Spleen (tissue), 7 donors: ENCODE measurements at regions not wholly inside any gene's neighbourhood (a gene's known extent, or its start where the extent isn't known, plus 50 kb on each side); places are given as distances from the start of the nearest gene placed in this dataset.

ENCODE experiments used
- POLR2A ChIP-seq, 3 donors: fragments of 450-650 bp; IDR thresholded peaks; one replicate each; pipeline ENCODE4 v1.5.1; 2017; ENCODE audit warnings: antibody characterized with exemption in 3 of 3, mild to moderate bottlenecking in 1 of 3
- POLR2AphosphoS5 ChIP-seq, 3 donors: sonication (generic); formaldehyde crosslinking; IDR thresholded peaks; one replicate each; pipeline ENCODE4 v1.5.1; 2017; ENCODE audit warnings: antibody characterized with exemption in 3 of 3
- TF ChIP-seq, protein P1 (sequence below), 11 experiments: fragments of 200-600 bp in 7 of 11; fragments of 450-650 bp in 4 of 11; sonication (generic) in 4 of 11; IDR thresholded peaks in 8 of 11; conservative IDR thresholded peaks in 3 of 11; 1 replicate in 7 of 11; 2 replicates in 4 of 11; pipeline versions ENCODE4 v1.4.0 to v1.8.0; 2016 to 2021; ENCODE audit warnings: antibody characterized with exemption in 11 of 11, inconsistent platforms in 4 of 11, mild to moderate bottlenecking in 1 of 11
- donor health status: DM: no; HTN: no; CAD: no; lungs with moderate emphysema.
- donor health status: DM: no; HTN: no; CAD: no.
- donor health status: DM: no; HTN: no; CAD: no.

DNA sequence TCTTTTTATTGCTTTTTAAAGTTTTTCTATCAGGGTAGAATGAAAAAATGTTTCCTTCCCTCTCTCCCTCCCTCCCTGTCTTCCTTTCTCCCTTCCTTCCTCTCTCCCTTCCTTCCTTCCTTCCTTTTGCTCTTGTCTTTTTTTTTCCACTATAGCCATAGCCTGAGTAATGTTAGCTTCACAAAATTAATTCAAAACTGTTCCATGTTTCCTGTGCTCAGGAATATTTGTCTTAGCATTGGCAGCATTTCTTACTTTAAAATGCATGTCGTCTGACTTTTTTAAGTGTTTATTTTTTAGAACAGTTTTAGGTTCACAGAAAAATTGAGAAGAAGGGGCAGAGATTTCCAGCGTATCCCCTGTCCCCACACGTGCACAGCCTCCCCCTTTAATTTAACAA is 730.8 kb upstream of the CITED2 start:
- TF ChIP-seq, protein P1, sequence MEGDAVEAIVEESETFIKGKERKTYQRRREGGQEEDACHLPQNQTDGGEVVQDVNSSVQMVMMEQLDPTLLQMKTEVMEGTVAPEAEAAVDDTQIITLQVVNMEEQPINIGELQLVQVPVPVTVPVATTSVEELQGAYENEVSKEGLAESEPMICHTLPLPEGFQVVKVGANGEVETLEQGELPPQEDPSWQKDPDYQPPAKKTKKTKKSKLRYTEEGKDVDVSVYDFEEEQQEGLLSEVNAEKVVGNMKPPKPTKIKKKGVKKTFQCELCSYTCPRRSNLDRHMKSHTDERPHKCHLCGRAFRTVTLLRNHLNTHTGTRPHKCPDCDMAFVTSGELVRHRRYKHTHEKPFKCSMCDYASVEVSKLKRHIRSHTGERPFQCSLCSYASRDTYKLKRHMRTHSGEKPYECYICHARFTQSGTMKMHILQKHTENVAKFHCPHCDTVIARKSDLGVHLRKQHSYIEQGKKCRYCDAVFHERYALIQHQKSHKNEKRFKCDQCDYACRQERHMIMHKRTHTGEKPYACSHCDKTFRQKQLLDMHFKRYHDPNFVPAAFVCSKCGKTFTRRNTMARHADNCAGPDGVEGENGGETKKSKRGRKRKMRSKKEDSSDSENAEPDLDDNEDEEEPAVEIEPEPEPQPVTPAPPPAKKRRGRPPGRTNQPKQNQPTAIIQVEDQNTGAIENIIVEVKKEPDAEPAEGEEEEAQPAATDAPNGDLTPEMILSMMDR (IDR thresholded peaks at IDR 0.05 in 8 of 11, conservative IDR thresholded peaks at IDR 0.05 in 3 of 11), result no peak
- no peak for TF ChIP-seq POLR2AphosphoS5 (IDR thresholded peaks at IDR 0.05)
- TF ChIP-seq POLR2A (IDR thresholded peaks at IDR 0.05), result no peak
